Epithelial cell of prostate (primary cell): ENCODE measurements at regions not wholly inside any gene's neighbourhood (a gene's known extent, or its start where the extent isn't known, plus 50 kb on each side); places are given as distances from the start of the nearest gene placed in this dataset.
"Not testable (repeated sequence)": the region's sequence is repeated elsewhere in the genome, so short reads cannot be mapped to it uniquely, and the experiment has no call there.

Source experiments
- DNase-seq: peaks from one replicate; pipeline ENCODE4 v3.0.0-alpha.2; 2011; ENCODE audit warnings: low read depth, low spot score
- H3K27ac ChIP-seq: fragments of 450-650 bp; 2 replicates; pipeline ENCODE4 v1.5.1; 2017; ENCODE audit warnings: mild to moderate bottlenecking

DNA sequence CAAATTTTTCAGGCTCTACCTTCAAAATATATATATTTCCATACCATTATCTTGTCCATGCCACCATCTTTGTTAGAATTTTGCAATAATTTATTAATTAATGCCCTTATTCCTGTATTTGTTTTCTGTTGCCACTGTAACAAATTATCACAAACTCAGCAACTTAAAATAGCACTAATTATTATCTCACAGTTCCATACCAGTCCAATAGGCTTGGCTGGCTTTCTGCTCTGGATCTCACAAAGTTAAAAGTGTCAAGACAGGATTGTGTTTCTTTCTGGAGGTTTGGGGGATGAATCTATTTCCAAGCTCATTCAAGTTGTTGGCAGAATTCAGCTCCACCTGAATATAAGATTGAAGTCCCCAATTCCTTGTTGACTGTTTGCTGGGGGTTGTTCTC is 58.6 kb upstream of the SLC38A4 start:
- DNase-seq: no peak
- no peak overlapping the region for H3K27ac ChIP-seq

DNA sequence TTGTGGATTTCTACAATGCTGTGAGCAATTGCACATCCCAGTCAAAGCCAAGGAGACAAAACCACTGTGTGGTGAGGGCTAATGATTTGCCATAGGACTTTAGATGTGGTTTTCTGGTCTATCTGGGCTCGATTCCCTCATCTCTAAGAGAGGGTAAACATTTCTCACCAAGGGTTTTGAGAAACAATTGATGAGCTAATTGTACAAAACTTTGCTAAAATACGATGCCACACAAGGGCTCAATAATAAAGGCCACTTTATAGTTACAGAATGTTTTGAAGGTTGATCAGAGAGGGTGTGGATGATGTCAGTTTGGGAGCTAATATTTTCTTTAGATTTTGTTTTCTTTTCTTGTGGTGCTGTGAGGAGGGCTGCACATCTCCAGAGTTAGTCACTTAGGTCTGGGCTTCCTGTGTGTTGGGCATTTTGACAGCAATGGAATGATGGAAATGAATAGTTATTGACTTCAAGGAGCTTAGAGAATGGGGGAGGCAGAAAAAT is 60.8 kb upstream of the SLC38A4 start:
- peak; percentile 12 for DNase-seq
- no peak overlapping the region for H3K27ac ChIP-seq

DNA sequence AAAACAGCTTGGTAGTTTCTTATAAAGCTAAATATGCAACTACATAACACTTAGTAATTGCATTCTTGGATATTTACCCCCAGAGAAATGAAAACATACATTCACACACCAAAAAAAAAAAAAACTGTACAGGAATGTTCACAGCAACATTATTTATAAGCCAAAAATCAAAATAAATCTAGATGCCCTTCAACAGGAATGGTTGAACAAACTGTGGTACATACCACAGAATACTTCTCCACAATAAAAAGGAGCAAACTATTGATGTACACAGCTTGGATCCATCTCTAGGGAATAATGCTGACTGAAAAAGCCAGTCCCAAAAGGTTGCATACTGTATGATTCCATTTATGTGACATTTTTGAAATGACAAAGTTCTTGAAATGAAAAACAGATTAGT is 62.1 kb upstream of the SLC38A4 start:
- no peak for DNase-seq

DNA sequence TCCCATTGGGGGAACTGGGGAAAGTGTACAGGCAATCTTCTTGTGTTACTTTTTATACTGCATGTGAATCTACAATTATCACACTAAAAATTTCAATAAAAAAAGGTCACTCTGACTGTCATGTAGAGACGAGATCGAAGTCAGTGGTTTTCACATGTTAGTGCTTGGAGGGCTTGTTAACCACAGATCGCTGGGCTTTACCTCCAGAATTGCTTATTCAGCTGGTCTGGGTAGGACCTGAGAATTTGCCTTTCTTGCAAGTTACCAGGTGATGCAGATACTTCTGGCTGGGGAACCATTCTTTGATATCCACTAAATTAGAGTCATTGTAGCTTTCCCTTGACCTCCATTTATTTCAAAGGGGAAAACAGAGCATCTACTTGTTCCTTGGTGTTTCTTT is 62.8 kb upstream of the SLC38A4 start:
- DNase-seq: no peak
- H3K27ac ChIP-seq: no peak overlapping the region

More for the DNA sequence above, 62.1 kb upstream of the SLC38A4 start:
- no peak overlapping the region for H3K27ac ChIP-seq

DNA sequence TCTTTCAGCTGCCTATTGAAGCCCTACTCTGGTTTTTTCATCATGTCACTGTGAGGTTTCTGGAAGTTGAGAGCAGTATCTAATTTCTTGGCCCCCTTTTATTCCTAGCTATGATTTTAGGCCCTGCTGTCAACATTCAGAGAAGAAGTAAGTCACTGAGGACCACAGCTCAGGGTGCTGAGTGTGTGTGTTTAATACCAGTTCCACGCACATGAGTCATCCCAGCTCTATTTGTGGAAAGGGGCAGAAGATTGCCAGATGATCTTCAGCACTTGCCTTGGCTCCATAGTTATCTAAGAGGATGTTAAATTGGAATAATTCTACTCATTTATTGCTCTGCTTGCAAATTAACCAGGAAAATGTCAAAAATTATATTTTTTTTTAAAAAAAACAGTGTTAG is 65.5 kb upstream of the SLC38A4 start:
- no peak overlapping the region for H3K27ac ChIP-seq
- no peak for DNase-seq

DNA sequence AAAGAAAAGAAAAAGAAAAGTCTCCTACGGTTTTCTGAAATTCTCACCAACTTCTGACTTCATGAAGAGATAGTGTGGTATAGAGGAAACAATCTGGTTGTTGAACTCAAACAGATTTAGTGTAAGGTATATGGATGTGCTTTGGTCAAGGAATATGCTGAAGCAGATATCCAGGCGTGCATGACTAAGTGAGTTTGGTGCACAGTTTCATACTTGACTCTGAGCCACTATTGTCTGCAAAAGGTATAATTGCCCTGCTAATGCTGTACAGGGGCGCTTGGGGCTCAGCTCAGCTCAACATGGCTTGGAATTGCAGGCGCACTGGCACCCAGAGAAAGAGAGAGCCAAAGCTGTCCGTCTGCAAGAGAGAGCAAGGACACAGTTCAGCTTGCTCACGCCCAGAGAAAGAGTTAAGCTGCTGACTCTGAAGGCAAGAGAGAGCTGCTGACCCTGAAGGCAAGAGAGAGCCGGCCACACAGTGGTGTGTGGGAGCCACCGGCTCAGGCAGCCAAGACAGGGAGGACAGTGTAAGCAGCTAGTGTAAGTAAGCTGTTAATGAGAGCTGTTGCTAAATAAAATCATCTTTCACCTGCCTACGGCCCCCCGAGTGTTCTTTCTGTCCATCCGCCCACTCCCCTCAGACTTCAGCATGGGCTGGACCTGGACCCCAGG is 66.4 kb upstream of the SLC38A4 start:
- H3K27ac ChIP-seq: no peak overlapping the region
- DNase-seq: no peak

DNA sequence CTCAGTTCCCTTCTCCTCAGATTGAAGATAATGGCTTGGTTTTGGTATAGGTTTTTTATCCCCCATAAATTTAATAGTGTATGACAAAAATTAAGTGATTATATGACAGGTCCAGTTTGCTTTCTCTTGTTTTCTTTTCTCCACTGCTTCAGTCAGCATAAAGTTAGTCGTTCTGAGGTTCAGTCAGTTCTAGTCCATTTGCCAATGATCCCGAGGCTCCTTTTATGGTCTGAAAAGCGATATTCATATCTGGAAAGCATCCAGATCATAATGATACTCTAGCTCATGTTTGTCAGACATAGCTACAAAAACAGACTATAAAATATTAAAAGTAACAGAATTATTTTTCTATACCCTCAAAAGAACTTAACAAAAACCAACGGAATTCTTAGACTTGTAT is 67.1 kb upstream of the SLC38A4 start:
- H3K27ac ChIP-seq: no peak overlapping the region
- no peak for DNase-seq

DNA sequence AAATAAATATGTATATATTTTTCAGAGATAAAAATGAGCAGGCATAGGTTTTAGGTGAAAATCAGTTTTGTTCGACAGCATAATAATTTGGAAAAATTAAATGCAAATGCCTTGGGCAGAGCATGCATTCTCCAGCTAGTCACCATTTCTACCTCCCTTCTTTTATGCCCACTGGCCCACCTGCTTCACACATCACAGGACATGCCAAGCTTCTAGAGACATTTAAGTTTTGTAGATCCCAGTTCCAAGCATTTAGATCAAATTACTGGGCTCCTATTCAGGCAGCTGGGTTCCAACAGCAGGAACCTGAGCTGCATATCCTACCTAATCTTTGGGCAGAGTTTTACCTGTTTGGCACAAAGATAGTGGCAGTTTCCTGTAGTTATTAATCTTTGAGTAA is 67.6 kb upstream of the SLC38A4 start:
- DNase-seq: no peak

DNA sequence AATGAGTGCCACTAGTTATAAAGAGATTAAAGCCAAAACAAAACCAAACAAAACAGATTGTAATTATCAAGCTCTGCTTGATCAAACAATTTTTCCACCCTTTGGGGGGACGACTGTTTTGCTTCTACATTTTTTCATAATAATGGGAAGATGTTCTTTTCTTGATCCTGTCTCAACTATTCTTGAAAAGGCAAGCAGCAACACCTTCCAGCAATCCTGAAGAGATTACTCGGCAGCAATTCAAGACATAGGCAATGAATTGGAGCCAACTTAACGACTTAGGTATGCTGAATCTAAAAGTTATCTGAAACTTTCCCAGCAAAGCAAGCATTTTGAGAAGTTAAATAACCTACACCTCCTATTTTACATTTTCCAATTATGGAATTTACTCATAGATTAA is 69.9 kb upstream of the SLC38A4 start:
- H3K27ac ChIP-seq: no peak overlapping the region
- DNase-seq: no peak

More for the DNA sequence above, 67.6 kb upstream of the SLC38A4 start:
- H3K27ac ChIP-seq: no peak overlapping the region

DNA sequence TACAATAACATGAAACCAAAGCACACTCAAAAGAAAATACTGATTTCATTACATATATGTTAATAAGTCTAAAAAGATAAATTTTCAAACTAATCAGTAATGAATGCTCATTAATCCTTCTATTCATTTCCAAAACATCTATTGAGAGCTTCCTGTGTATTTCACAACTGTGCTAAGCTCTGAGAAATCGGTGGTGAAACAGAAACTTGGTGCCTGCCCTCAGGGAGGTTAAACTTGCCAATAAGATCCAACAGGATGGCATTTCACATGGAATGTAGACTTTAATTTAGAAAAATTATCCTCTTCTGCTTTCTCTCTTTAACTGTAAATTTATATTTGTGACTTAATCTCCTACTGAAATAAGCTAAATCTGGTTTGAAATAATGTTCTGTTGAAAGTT is 70.9 kb upstream of the SLC38A4 start:
- H3K27ac ChIP-seq: no peak overlapping the region
- no peak for DNase-seq

DNA sequence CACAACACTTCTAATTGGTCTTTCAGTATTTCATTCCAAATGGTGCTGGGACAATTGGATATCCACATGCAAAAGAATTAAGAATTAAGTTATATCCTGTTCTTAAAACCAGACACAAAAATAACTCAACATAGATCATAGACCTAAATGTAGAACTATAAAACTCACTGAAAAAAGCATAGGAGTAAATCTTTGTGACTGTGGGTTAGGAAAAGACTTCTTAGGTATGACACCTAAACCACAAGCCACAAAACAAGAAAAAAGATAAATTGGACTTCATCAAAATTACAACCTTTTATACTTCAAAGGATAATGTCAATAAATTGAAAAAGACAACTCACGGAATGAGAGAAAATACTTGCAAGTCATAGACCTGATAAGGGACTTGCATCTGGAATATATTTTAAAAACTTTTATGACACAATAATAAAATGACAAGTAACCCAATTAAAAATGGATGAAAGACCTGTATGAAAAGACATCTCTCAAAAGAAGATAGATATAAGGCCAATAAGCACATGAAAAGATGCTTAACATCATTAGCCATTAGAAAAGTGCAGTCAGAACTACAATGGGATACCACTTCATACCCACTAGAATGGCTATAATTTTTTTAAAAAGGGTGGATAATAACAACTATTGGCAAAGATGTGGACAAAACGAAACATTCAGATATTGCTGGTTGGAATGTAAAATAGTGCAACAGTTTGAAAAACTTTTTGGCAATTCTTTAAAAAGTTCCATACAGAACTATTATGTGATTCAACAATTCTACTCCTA is 72.5 kb upstream of the SLC38A4 start:
- no peak overlapping the region for H3K27ac ChIP-seq
- no peak for DNase-seq

DNA sequence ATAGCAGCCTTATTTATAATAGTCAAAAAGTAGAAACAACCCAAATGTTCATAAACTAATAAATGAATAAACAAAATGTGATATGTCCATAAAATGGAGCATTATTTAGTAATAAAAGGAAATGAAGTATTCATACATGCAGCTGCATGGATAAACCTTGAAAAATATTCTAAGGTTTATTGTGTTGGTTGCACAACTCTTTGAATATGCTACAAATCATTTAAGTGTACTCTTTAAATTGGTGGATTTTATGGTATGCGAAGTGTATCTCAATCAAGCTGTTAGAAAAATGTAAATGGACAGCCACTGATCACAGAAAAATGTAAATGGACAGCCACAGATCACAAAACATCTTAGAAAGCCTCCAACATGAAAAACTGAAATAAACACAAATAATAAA is 73.2 kb upstream of the SLC38A4 start:
- DNase-seq: no peak
- no peak overlapping the region for H3K27ac ChIP-seq

DNA sequence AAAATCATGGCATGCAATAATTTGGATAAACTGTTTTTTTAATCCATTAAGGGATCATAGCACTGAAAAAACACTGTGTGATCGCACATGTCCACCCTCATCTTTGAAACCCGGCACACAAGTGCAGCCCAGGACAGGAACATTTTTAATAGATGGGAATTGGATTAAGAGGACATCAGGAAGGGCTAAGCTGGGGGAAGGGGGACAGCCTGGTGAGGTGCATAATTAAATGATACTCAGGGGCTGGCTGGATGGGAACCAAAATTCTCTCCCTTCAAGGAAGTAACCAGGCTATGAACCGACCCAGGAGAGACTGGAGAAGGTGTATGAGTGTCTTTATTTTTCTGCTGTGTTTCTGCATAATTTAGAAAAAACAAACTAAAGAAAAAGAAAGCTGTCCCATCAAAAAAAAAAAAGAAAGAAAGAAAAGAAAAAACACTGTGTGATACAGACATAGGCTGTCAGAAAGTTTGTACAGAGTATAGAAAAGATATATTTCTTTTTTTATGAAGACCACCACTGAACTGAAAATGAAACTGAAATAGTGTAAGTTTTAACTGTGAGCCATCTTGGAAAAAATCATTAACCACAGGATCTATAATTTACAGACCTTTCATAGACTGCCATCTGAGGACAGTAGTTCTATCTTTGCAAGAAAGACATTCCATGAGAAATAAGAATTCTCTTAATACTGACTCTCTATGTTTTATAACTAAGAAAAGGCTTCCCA is 75.1 kb upstream of the SLC38A4 start:
- DNase-seq: no peak
- H3K27ac ChIP-seq: no peak overlapping the region

DNA sequence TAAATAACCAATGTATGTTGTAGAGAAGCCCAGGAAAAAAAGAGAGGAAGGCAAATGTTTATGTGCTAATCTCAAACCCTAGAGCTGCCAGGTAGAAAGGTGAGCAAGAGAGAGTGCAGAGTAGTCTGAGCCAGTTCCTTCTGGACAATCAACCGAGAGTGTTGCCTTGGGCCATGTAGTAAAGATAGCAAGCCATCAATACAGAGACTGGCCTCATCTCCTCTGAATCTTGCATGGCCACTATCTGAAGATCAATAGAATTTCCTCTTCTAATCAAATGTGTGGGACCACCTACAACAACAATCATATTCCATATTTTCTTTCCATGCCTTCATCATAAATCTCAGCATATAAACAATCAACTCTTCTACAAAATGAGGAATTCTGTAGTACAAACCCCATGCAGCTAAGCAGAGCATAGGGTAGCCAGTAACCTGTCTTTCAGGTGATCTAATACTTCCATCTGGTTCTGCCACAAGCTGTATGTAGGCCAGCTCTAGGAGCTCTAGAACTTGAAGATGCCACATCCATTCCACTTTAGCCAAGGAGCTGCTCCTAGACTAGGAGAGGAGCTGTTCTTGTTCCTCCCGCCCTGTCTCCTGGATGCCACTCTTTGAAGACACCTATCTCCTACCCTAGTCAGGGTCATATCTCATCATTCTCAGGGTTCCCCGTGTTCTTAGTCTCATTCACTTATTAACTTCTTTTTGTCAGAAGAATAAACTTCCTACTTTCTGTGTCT is 75.8 kb upstream of the SLC38A4 start:
- no peak for DNase-seq
- H3K27ac ChIP-seq: no peak overlapping the region

DNA sequence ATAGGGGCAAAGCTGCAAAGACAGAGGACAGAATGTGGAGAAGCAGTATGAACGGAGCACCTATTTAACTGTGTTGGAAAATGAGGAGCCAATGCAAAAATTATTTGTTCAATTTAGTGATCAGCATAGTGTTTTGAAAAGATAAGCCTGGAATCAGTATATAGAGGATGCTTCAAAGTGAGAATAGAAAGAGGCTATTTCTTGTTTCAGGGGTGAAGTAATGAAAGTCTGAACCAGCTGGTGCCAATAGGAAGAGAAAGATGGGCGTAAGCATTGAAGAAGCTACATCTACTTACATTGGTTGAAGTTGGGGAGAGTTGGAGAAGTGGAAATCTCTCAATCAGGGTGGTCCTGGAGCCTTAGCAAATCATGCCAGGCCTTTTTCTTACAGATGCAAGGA is 77.3 kb upstream of the SLC38A4 start:
- DNase-seq: no peak

DNA sequence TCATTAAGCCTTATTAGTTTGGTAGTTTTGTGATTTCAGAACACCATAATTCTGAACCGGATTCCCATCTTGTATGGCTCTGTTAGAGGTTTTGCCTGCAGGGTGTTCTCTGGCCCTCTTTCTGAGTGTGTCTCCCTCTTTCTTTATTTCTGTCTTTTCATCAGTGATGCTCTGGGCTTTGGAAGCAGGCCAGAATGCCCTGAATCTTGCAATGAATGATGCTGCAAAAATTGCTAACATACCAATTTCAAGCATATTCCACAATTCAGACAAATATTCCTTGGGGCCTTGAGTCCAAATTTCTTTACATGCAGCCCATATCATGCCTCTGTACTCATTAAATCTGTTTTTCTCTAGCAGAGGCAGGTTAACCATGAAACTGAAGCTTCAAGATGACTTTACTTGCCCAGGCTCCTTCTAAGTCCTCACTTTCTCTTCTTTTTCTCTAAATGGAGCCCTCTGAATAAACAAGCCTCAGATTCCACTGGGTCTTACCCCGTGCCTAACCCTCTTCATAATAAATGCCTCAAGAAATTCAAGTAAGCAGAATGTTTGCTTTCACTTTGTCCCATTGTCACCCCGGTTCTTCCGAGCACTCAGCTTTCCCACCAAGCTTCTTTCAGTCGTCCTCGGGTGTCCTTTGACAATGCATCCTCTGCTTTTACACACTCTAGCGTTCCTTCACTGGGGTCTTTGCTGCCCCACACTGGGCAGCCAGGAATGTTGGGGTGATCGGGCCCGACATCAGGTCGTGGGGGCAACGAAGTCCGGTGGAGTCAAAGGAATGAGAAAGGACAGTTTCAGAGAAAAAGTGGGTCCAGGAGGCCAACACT is 78.8 kb upstream of the SLC38A4 start:
- no peak overlapping the region for H3K27ac ChIP-seq
- no peak for DNase-seq

More for the DNA sequence above, 77.3 kb upstream of the SLC38A4 start:
- no peak overlapping the region for H3K27ac ChIP-seq

DNA sequence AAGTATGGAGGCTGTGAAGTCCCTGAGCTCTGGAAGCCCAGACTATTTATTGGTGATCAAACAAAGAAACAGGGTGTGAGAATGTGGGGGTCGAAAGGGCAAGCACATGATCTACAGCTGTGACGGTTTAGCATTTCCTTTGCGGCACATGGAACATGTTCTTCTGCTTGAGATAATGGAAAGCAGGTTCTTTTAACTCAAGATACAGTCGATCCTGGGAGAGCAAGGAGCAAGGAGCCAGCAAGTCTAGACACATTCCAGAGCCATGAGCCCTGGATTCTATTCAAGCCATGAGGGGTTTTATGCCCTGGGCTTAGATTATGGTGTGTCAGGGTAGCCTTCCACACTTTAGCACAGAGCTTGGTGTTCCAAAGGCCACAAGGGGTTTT is 79.4 kb upstream of the SLC38A4 start:
- H3K27ac ChIP-seq: not testable (repeated sequence)

DNA sequence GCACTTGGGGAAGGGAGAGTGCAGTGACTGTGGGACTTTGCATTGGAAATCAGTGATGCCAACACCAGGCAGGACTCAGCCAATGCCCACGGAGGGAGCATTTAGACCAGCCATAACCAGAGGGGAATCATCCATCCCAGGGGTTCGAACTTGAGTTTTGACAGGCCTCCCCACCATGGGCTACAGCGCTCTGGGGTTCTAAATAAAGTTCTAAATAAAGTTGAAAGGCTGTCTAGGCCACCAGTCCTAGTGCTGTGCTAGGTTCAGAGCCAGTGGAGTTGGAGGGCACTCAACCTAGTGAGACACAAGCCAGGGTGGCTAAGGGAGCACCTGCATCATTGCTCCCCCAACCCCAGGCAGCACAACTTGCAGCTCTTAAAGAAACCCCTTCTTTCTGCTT is 82.0 kb upstream of the SLC38A4 start:
- peak overlapping the region; percentile 91 for H3K27ac ChIP-seq
- no peak for DNase-seq

More for the DNA sequence above, 79.4 kb upstream of the SLC38A4 start:
- DNase-seq: not testable (repeated sequence)

DNA sequence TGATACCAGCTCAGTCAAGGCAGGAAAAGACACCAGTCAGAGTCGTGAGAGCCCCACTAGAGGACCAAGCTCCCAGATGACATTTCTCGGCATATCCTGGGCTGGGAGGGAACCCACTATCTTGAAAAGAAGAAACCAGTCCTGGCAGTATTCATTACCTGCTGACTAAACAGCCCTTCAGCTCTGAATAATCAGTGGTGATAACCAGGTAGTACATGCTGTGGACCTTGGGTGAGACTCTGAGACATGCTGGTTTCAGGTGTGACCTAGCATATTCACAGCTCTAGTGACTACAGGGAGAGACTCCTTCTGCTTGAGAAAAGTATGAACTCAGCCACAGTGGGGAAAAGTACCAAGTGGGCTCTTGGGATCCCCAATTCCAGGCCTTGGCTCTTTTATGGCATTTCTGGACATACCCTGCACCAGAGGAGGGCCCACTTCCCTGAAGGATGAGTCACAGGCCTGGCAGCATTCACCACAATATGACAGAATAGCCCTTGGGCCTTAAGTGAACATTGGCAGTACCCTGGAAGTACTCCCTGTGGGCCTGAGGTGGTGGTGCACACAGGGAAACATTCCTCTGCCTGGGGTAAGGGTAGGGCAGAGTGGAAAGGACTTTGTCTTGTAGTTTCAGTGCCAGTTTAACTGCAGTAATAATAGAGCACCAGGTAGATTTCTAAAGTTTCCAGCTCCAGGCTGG is 82.6 kb upstream of the SLC38A4 start:
- peak; percentile 88 for DNase-seq
- peak overlapping the region; percentile 91 for H3K27ac ChIP-seq
